Smooth muscle cell (in vitro differentiated cells): ENCODE measurements at regions not wholly inside any gene's neighbourhood (a gene's known extent, or its start where the extent isn't known, plus 50 kb on each side); places are given as distances from the start of the nearest gene placed in this dataset.
A peak's percentile ranks its signal among the peaks of the same experiment; 100 is the strongest.
"Not testable (repeated sequence)": the region's sequence is repeated elsewhere in the genome, so short reads cannot be mapped to it uniquely, and the experiment has no call there.

Source experiments
- DNase-seq: peaks from one replicate; lab custom pipeline; 2025; ENCODE audit not compliant: unreplicated experiment; lab: John Stamatoyannopoulos, UW
- H2AFZ ChIP-seq: fragments of 200-600 bp; sonication (generic); 2 replicates; pipeline ENCODE4 v1.6.0; 2016; ENCODE audit warnings: antibody characterized with exemption, low read depth, mild to moderate bottlenecking
- H3F3A ChIP-seq: fragments of 200-600 bp; sonication (generic); 2 replicates; pipeline ENCODE4 v1.6.0; 2017; ENCODE audit warnings: antibody characterized with exemption, low read depth
- H3K27ac ChIP-seq: fragments of 200-600 bp; sonication (generic); 2 replicates; pipeline ENCODE4 v1.5.1; 2016; ENCODE audit warnings: low read depth, mild to moderate bottlenecking
- H3K27me3 ChIP-seq: fragments of 200-600 bp; sonication (generic); 2 replicates; pipeline ENCODE4 v1.6.1; 2016; ENCODE audit warnings: low read depth, mild to moderate bottlenecking
- H3K36me3 ChIP-seq: fragments of 200-600 bp; sonication (generic); 2 replicates; pipeline ENCODE4 v1.5.1; 2016; ENCODE audit warnings: low read depth
- H3K4me1 ChIP-seq: fragments of 200-600 bp; sonication (generic); 2 replicates; pipeline ENCODE4 v1.5.1; 2016; ENCODE audit warnings: low read depth
- H3K4me2 ChIP-seq: fragments of 200-600 bp; sonication (generic); 2 replicates; pipeline ENCODE4 v1.6.0; 2016; ENCODE audit warnings: mild to moderate bottlenecking
- H3K4me3 ChIP-seq: fragments of 200-600 bp; sonication (generic); 2 replicates; pipeline ENCODE4 v1.5.1; 2016; ENCODE audit warnings: mild to moderate bottlenecking
- H3K79me2 ChIP-seq: fragments of 200-600 bp; sonication (generic); 2 replicates; pipeline ENCODE4 v1.6.0; 2016; ENCODE audit warnings: low read depth, mild to moderate bottlenecking
- H3K9ac ChIP-seq: fragments of 200-600 bp; sonication (generic); 2 replicates; pipeline ENCODE4 v1.6.0; 2016; ENCODE audit warnings: low read depth
- H3K9me3 ChIP-seq: fragments of 200-600 bp; sonication (generic); replicated peaks from 2 replicates; pipeline ENCODE4 v1.5.1; 2016; ENCODE audit warnings: low read depth
- H4K20me1 ChIP-seq: fragments of 200-600 bp; sonication (generic); 2 replicates; pipeline ENCODE4 v1.6.0; 2016; ENCODE audit warnings: low read depth
- WGBS: methylation state at CpG from one replicate; pipeline ENCODE4 v1.1.7; 2016; ENCODE audit warnings: low lambda C conversion rate; 5-methylcytosine and 5-hydroxymethylcytosine counted together
- TF ChIP-seq, protein P1 (sequence below): fragments of 200-600 bp; sonication (generic); IDR thresholded peaks from 2 replicates; pipeline ENCODE4 v1.5.1; 2017; ENCODE audit warnings: borderline replicate concordance, mild to moderate bottlenecking, antibody characterized with exemption; ENCODE audit not compliant: insufficient read depth, poor library complexity, severe bottlenecking

GRCh38 chr16:29200135-29200601 is 206.3 kb downstream of the NPIPB11 start:
- not testable (repeated sequence) for H3K79me2 ChIP-seq, DNase-seq

DNA sequence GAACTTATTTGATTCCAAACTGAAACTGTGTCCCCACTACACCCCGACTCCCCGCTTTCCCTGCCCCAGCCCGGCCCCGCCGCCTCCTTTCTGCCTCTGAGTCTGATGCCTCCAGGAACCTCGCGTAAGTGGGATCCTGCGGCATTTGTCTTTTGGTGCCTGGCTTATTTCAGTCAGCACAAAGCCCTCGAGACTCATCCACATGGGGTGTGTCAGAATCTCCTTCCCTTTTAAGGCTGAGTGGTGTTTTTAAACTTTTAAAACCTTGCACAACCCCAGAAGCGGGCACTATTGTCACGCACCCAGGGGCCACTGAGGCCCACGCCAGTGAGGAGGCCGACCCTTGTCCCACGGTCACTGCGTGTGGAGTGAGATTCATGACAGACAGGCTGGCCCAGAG is 206.9 kb downstream of the NPIPB11 start:
- WGBS, result 10% methylated on average over 9 of the region's 15 CpGs
- H3K9ac ChIP-seq, result peak overlapping the region; percentile 56
- H3K27ac ChIP-seq, result peak overlapping the region; percentile 93
- H3K79me2 ChIP-seq, H3K4me3 ChIP-seq, H4K20me1 ChIP-seq, H3K36me3 ChIP-seq, H3F3A ChIP-seq, DNase-seq, H3K9me3 ChIP-seq, H3K27me3 ChIP-seq, H2AFZ ChIP-seq: not testable (repeated sequence)
- peaks cover 17% of the 10 kb centered on the region for H3K4me1 ChIP-seq
- H3K4me2 ChIP-seq, result peak overlapping the region; percentile 70

More at GRCh38 chr16:29200135-29200601, 206.3 kb downstream of the NPIPB11 start:
- H3K27me3 ChIP-seq, H3K9ac ChIP-seq, H4K20me1 ChIP-seq, H3K36me3 ChIP-seq, H3K4me3 ChIP-seq, H3F3A ChIP-seq, H3K9me3 ChIP-seq, H2AFZ ChIP-seq: not testable (repeated sequence)
- H3K4me1 ChIP-seq, result peaks cover 17% of the 10 kb centered on the region
- 49% methylated on average over 12 of the region's 12 CpGs for WGBS
- peak overlapping the region; percentile 93 for H3K27ac ChIP-seq
- peak overlapping the region; percentile 70 for H3K4me2 ChIP-seq

DNA sequence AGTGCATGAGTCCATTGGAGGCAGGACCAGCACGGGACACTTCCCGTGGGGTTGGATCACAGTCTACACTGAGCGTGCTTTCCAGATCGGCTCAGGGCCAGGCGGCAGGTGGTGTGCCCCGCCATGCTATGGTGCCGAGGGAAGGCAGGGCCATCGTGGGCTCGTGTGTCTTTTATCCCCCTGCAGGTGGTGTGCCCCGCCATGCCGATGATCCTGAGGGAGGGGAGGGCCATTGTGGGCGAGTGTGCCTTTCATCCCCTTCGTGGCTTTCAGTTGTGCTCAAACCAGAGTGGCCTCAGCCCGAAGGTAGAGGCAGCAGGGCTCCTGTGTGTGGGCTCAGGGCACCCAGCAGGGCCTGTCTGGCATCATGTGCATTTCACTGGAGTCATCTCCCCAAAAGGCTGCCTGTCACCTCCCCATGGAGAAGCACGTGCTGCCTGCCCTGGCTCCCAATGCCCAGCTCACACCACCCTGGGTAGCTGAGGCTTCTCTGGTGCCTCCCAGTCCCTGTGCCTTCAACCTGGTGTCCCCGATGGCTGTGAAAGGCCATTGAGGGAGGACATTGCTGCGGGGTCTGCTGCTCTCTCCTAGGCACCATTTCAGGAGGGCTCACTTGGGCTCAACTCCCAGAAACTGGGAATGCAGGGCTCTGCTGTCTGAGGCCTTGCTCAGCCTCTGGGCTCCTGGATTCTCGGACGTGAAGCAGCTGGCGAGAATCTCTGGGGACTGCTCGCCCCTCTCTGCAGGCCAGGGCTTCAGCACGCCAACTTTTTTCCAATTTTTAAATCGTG is 207.6 kb downstream of the NPIPB11 start:
- Histone ChIP-seq H4K20me1 (no peaks in the 10 kb centered on the region), H3K4me1 (peaks cover 17% of the 10 kb centered on the region), H2AFZ (no peak overlapping the region), H3F3A (no peaks in the 10 kb centered on the region), H3K27me3 (no peaks in the 10 kb centered on the region), H3K9me3 (no peaks in the 10 kb centered on the region), H3K4me3 (no peak overlapping the region), H3K36me3 (no peaks in the 10 kb centered on the region), H3K27ac (peak overlapping the region; percentile 93), H3K79me2 (no peaks in the 10 kb centered on the region), H3K9ac (no peak overlapping the region), H3K4me2 (peak overlapping the region; percentile 70)
- WGBS, result 86% methylated on average over 23 of the region's 23 CpGs
- no peak for DNase-seq
- TF ChIP-seq, protein P1, sequence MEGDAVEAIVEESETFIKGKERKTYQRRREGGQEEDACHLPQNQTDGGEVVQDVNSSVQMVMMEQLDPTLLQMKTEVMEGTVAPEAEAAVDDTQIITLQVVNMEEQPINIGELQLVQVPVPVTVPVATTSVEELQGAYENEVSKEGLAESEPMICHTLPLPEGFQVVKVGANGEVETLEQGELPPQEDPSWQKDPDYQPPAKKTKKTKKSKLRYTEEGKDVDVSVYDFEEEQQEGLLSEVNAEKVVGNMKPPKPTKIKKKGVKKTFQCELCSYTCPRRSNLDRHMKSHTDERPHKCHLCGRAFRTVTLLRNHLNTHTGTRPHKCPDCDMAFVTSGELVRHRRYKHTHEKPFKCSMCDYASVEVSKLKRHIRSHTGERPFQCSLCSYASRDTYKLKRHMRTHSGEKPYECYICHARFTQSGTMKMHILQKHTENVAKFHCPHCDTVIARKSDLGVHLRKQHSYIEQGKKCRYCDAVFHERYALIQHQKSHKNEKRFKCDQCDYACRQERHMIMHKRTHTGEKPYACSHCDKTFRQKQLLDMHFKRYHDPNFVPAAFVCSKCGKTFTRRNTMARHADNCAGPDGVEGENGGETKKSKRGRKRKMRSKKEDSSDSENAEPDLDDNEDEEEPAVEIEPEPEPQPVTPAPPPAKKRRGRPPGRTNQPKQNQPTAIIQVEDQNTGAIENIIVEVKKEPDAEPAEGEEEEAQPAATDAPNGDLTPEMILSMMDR, result no peak

DNA sequence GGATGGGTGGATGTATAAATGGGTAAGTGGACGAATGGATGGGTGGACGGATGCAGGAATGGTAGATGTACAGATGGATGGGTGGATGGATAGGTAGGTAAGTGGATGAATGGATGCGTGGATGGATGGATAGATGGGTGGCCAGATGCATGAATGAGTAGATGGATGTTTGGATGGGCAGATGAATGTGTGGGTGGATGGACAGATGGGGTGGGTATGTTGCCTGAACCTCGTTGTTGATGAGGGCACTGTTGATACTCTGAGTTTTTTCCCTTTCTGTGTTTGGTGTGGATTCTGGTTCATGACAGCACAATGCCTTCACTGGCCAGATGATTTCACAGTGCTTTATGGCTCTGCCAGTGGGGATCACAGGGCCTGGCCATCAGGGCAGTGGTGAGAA is 208.3 kb downstream of the NPIPB11 start:
- Histone ChIP-seq H3K9ac (no peak overlapping the region), H3K79me2 (no peaks in the 10 kb centered on the region), H3K27me3 (no peaks in the 10 kb centered on the region), H3K4me3 (no peak overlapping the region), H3F3A (no peaks in the 10 kb centered on the region), H4K20me1 (no peaks in the 10 kb centered on the region), H3K36me3 (no peaks in the 10 kb centered on the region), H2AFZ (no peak overlapping the region), H3K4me2 (no peak overlapping the region), H3K9me3 (no peaks in the 10 kb centered on the region), H3K4me1 (peaks cover 17% of the 10 kb centered on the region), H3K27ac (no peak overlapping the region)
- no peak for DNase-seq
- TF ChIP-seq, protein P1, result no peak
- 96% methylated on average over 4 of the region's 4 CpGs for WGBS

- not testable (repeated sequence) for H3K79me2 ChIP-seq, H2AFZ ChIP-seq, H3F3A ChIP-seq, DNase-seq, H3K4me2 ChIP-seq, H3K9ac ChIP-seq, H3K9me3 ChIP-seq, H3K4me3 ChIP-seq, H3K27me3 ChIP-seq, H4K20me1 ChIP-seq, H3K27ac ChIP-seq, H3K36me3 ChIP-seq
- 95% methylated on average over 5 of the region's 5 CpGs for WGBS
- peaks cover 17% of the 10 kb centered on the region for H3K4me1 ChIP-seq
Observed at GRCh38 chr16:29197494-29198100, 208.9 kb downstream of the NPIPB11 start.

- 100% methylated on average over 1 of the region's 1 CpG for WGBS
- not testable (repeated sequence) for H3K36me3 ChIP-seq, H3K27ac ChIP-seq, H3K4me1 ChIP-seq, H3K79me2 ChIP-seq, H3K9me3 ChIP-seq, H3K4me3 ChIP-seq, H4K20me1 ChIP-seq, H2AFZ ChIP-seq, DNase-seq, H3F3A ChIP-seq, H3K27me3 ChIP-seq, H3K9ac ChIP-seq, H3K4me2 ChIP-seq
Observed at GRCh38 chr16:29196746-29197145, 209.8 kb downstream of the NPIPB11 start.
